ENCODE measurements at regions not wholly inside any gene's neighbourhood (a gene's known extent, or its start where the extent isn't known, plus 50 kb on each side); places are given as distances from the start of the nearest gene placed in this dataset.

- H3K79me2 ChIP-seq (ENCODE audit: insufficient read depth) = no peaks in the 10 kb centered on the region
- H3K4me3 ChIP-seq (ENCODE audit: low read depth in 2 of 2, low read length in 1 of 2) = no peak overlapping the region
- POLR2A ChIA-PET = no interaction called here
- WGBS (ENCODE audit: low lambda C conversion rate) = 98% methylated on average over 1 of the region's 2 CpGs
- H3K9me3 ChIP-seq = no peaks in the 10 kb centered on the region
- H3K27me3 ChIP-seq (ENCODE audit: insufficient read depth) = no peaks in the 10 kb centered on the region
- no peaks in the 10 kb centered on the region for H3F3A ChIP-seq (replicated peaks; ENCODE audit: insufficient read depth)
- H4K20me1 ChIP-seq (ENCODE audit: insufficient read depth) = no peaks in the 10 kb centered on the region
- no peak overlapping the region; a peak in 1 of 4 replicates for H3K27ac ChIP-seq (ENCODE audit: low read depth in 2 of 2, low read length in 1 of 2)
- H3K4me2 ChIP-seq = no peak overlapping the region
- no peak overlapping the region for H2AFZ ChIP-seq (ENCODE audit: low read depth)
- H3K36me3 ChIP-seq (replicated peaks in 1 of 2; ENCODE audit: control insufficient read depth in 1 of 2, insufficient read depth in 2 of 2, low read length in 1 of 2) = no peaks in the 10 kb centered on the region
- H3K4me1 ChIP-seq (ENCODE audit: control insufficient read depth in 1 of 2, insufficient read depth in 2 of 2, low read depth in 1 of 2, low read length in 1 of 2) = peaks cover 0 to 34% of the 10 kb centered on the region in 2 experiments; a peak in 2 of 4 replicates
- CTCF ChIA-PET = interaction anchor here (0.8 kb wide), 1 partner anchor 12 kb away, joined by 3 read pairs; no protein-coding TSS in a partner anchor
- no peaks in the 10 kb centered on the region; the same call in 1 of the 2 replicates for H3K9me2 ChIP-seq
- no peak overlapping the region for H3K9ac ChIP-seq
- TF ChIP-seq IRF3 (IDR thresholded peaks at IDR 0.05; ENCODE audit: low read depth, low read length) (no peak), PBX3 (IDR thresholded peaks at IDR 0.05) (no peak), TAF1 (IDR thresholded peaks at IDR 0.05; ENCODE audit: borderline replicate concordance, low read depth, low read length) (no peak), CTCF (IDR thresholded peaks at IDR 0.05) (no peak), ELF1 (IDR thresholded peaks at IDR 0.05) (no peak), RFX5 (IDR thresholded peaks at IDR 0.05; ENCODE audit: low read length) (no peak), ZBTB33 (IDR thresholded peaks at IDR 0.05; ENCODE audit: borderline replicate concordance, low read depth) (no peak)
- DNase-seq = no peak
These were observed 568.2 kb downstream of the TUSC7 start for GRCh38 chr3:117277816-117278215.

- Histone ChIP-seq H3K79me2 (ENCODE audit: insufficient read depth) (no peaks in the 10 kb centered on the region), H3K4me1 (ENCODE audit: control insufficient read depth in 1 of 2, insufficient read depth in 2 of 2, low read depth in 1 of 2, low read length in 1 of 2) (peaks cover 0 to 34% of the 10 kb centered on the region in 2 experiments; a peak in 2 of 4 replicates), H3F3A (replicated peaks; ENCODE audit: insufficient read depth) (no peaks in the 10 kb centered on the region), H3K9me3 (no peaks in the 10 kb centered on the region), H3K27ac (ENCODE audit: low read depth in 2 of 2, low read length in 1 of 2) (peak overlapping the region in 1 of 2 experiments; percentile 70; a peak in 2 of 4 replicates), H3K9me2 (no peaks in the 10 kb centered on the region; the same call in 1 of the 2 replicates), H3K36me3 (replicated peaks in 1 of 2; ENCODE audit: control insufficient read depth in 1 of 2, insufficient read depth in 2 of 2, low read length in 1 of 2) (no peaks in the 10 kb centered on the region), H3K4me2 (0 out of 2 replicates have a peak overlapping the region, but pooled peaks have one; percentile 42), H3K4me3 (ENCODE audit: low read depth in 2 of 2, low read length in 1 of 2) (no peak overlapping the region), H3K27me3 (ENCODE audit: insufficient read depth) (no peaks in the 10 kb centered on the region), H2AFZ (ENCODE audit: low read depth) (no peak overlapping the region), H3K9ac (no peak overlapping the region), H4K20me1 (ENCODE audit: insufficient read depth) (no peaks in the 10 kb centered on the region)
- peak; percentile 33 for DNase-seq
- WGBS (ENCODE audit: low lambda C conversion rate) = 18% methylated on average over 5 of the region's 5 CpGs
- ChIA-PET CTCF (interaction anchor here (0.7 to 0.8 kb wide), 2 partner anchors 11 to 39 kb away, joined by 3 read pairs; no protein-coding TSS in a partner anchor), POLR2A (no interaction called here)
- TF ChIP-seq FOXM1 (IDR thresholded peaks at IDR 0.05; ENCODE audit: low read depth) (no peak), NFIC (IDR thresholded peaks at IDR 0.05; ENCODE audit: borderline replicate concordance) (peak; percentile 49), MXI1 (IDR thresholded peaks at IDR 0.05; ENCODE audit: low read depth, low read length) (0 out of 2 replicates have a peak, but pooled peaks have one; percentile 30), RXRA (IDR thresholded peaks at IDR 0.05; ENCODE audit: borderline replicate concordance, low read depth) (no peak), POLR2AphosphoS5 (IDR thresholded peaks at IDR 0.05; ENCODE audit: low read depth, low read length) (no peak), MAX (IDR thresholded peaks at IDR 0.05; ENCODE audit: low read depth) (no peak), JUND (IDR thresholded peaks at IDR 0.05) (peak; percentile 44; the same call in 1 of the 2 replicates), CHD2 (IDR thresholded peaks at IDR 0.05; ENCODE audit: low read length, partially characterized antibody) (no peak), PBX3 (IDR thresholded peaks at IDR 0.05) (peak; percentile 90), MEF2A (IDR thresholded peaks at IDR 0.05; ENCODE audit: borderline replicate concordance, low read depth) (no peak), RCOR1 (IDR thresholded peaks at IDR 0.05; ENCODE audit: low read length) (no peak), TCF12 (IDR thresholded peaks at IDR 0.05) (peak; percentile 30; the same call in 1 of the 2 replicates), FOSL2 (IDR thresholded peaks at IDR 0.05; ENCODE audit: borderline replicate concordance, low read depth) (peak; percentile 36; the same call in 1 of the 2 replicates), RAD21 (IDR thresholded peaks at IDR 0.05; ENCODE audit: low read length) (no peak)
These were observed 569.0 kb downstream of the TUSC7 start for GRCh38 chr3:117278424-117279190.
